ENCODE measurements at regions not wholly inside any gene's neighbourhood (a gene's known extent, or its start where the extent isn't known, plus 50 kb on each side); places are given as distances from the start of the nearest gene placed in this dataset.
A peak's percentile ranks its signal among the peaks of the same experiment; 100 is the strongest.

- H3K79me2 ChIP-seq (ENCODE audit: low read length) = no peaks in the 10 kb centered on the region
- no peaks in the 10 kb centered on the region for H3K36me3 ChIP-seq (ENCODE audit: low read depth, low read length)
- no peak overlapping the region for H3K9ac ChIP-seq (ENCODE audit: low read length)
- no peak overlapping the region for H3K4me2 ChIP-seq (ENCODE audit: low read length)
- POLR2A ChIA-PET (ENCODE audit: unreplicated experiment) = no interaction called here
- DNase-seq (no peak), ATAC-seq (no peak)
- H3K27me3 ChIP-seq (ENCODE audit: low read length) = no peaks in the 10 kb centered on the region
- no TSS peak for BruUV-seq (replicated peaks)
- H4K20me1 ChIP-seq (ENCODE audit: low read length) = no peaks in the 10 kb centered on the region
- CTCF ChIA-PET = no interaction called here
- H3K4me3 ChIP-seq (ENCODE audit: low read length) = no peak overlapping the region
- H3K9me3 ChIP-seq (ENCODE audit: low read length) = no peaks in the 10 kb centered on the region
- intact Hi-C loops (cut with micrococcal nuclease) = no loop called here
- no peaks in the 10 kb centered on the region for H3K9me2 ChIP-seq (replicated peaks; ENCODE audit: low read length)
- no peak overlapping the region for H3K27ac ChIP-seq (ENCODE audit: low read length)
- H2AFZ ChIP-seq (ENCODE audit: low read length) = no peak overlapping the region
- peaks cover 7% of the 10 kb centered on the region; the same call in 1 of the 2 replicates for H3K4me1 ChIP-seq (ENCODE audit: insufficient read depth, low read length)
- TF ChIP-seq EZH2phosphoT487 (IDR thresholded peaks at IDR 0.05; ENCODE audit: borderline replicate concordance, low read length) (no peak), CTCF (conservative IDR thresholded peaks at IDR 0.05; ENCODE audit: low read depth, low read length) (no peak), EZH2 (IDR thresholded peaks at IDR 0.05; ENCODE audit: low read length, unreplicated experiment) (no peak)
- no peaks in the 10 kb centered on the region for H3F3A ChIP-seq (ENCODE audit: low read length, unreplicated experiment)
These were observed 64.3 kb upstream of the RAB3GAP2 start for GRCh38 chr1:220336391-220337031.

GRCh38 chr1:220335668-220336067, 63.4 kb upstream of the RAB3GAP2 start:
- Histone ChIP-seq H3K9ac (ENCODE audit: low read length) (no peak overlapping the region), H3K9me3 (ENCODE audit: low read length) (no peaks in the 10 kb centered on the region), H3K4me1 (ENCODE audit: insufficient read depth, low read length) (peaks cover 7% of the 10 kb centered on the region; the same call in 1 of the 2 replicates), H3K79me2 (ENCODE audit: low read length) (no peaks in the 10 kb centered on the region), H3K27me3 (ENCODE audit: low read length) (no peaks in the 10 kb centered on the region), H3K36me3 (ENCODE audit: low read depth, low read length) (no peaks in the 10 kb centered on the region), H3K4me2 (ENCODE audit: low read length) (no peak overlapping the region), H2AFZ (ENCODE audit: low read length) (no peak overlapping the region), H3K4me3 (ENCODE audit: low read length) (no peak overlapping the region), H3F3A (ENCODE audit: low read length, unreplicated experiment) (no peaks in the 10 kb centered on the region), H3K9me2 (replicated peaks; ENCODE audit: low read length) (no peaks in the 10 kb centered on the region), H4K20me1 (ENCODE audit: low read length) (no peaks in the 10 kb centered on the region), H3K27ac (ENCODE audit: low read length) (no peak overlapping the region)
- intact Hi-C loops (cut with micrococcal nuclease) = no loop called here
- TF ChIP-seq EZH2 (IDR thresholded peaks at IDR 0.05; ENCODE audit: low read length, unreplicated experiment) (no peak), EZH2phosphoT487 (IDR thresholded peaks at IDR 0.05; ENCODE audit: borderline replicate concordance, low read length) (no peak), CTCF (conservative IDR thresholded peaks at IDR 0.05; ENCODE audit: low read depth, low read length) (no peak)
- ATAC-seq = no peak
- no TSS peak for BruUV-seq (replicated peaks)
- DNase-seq = peak; percentile 42
- ChIA-PET POLR2A (ENCODE audit: unreplicated experiment) (interaction anchor here (0.7 kb wide), 1 partner anchor 68 kb away, joined by 5 read pairs; no protein-coding TSS in a partner anchor), CTCF (no interaction called here)

GRCh38 chr1:220331318-220331717, 59.1 kb upstream of the RAB3GAP2 start:
- Histone ChIP-seq H3K4me1 (ENCODE audit: insufficient read depth, low read length) (peaks cover 7% of the 10 kb centered on the region), H3K4me2 (ENCODE audit: low read length) (no peak overlapping the region), H3K27me3 (ENCODE audit: low read length) (no peaks in the 10 kb centered on the region), H3K27ac (ENCODE audit: low read length) (no peak overlapping the region), H4K20me1 (ENCODE audit: low read length) (no peaks in the 10 kb centered on the region), H3K79me2 (ENCODE audit: low read length) (no peaks in the 10 kb centered on the region), H3K9ac (ENCODE audit: low read length) (no peak overlapping the region), H3K4me3 (ENCODE audit: low read length) (no peak overlapping the region), H3F3A (ENCODE audit: low read length, unreplicated experiment) (no peaks in the 10 kb centered on the region), H3K9me2 (replicated peaks; ENCODE audit: low read length) (no peaks in the 10 kb centered on the region), H3K36me3 (ENCODE audit: low read depth, low read length) (no peaks in the 10 kb centered on the region), H3K9me3 (ENCODE audit: low read length) (no peaks in the 10 kb centered on the region), H2AFZ (ENCODE audit: low read length) (no peak overlapping the region)
- CTCF ChIA-PET = interaction anchor here (0.6 kb wide), 1 partner anchor 382 kb away, joined by 3 read pairs; no protein-coding TSS in a partner anchor
- DNase-seq (no peak), ATAC-seq (no peak)
- POLR2A ChIA-PET (ENCODE audit: unreplicated experiment) = no interaction called here
- TF ChIP-seq CTCF (conservative IDR thresholded peaks at IDR 0.05; ENCODE audit: low read depth, low read length) (no peak), EZH2phosphoT487 (IDR thresholded peaks at IDR 0.05; ENCODE audit: borderline replicate concordance, low read length) (no peak), EZH2 (IDR thresholded peaks at IDR 0.05; ENCODE audit: low read length, unreplicated experiment) (no peak)
- BruUV-seq (replicated peaks) = no TSS peak
- intact Hi-C loops (cut with micrococcal nuclease) = no loop called here
